Keratinocyte (primary cell): ENCODE measurements at regions not wholly inside any gene's neighbourhood (a gene's known extent, or its start where the extent isn't known, plus 50 kb on each side); places are given as distances from the start of the nearest gene placed in this dataset.

Experiments
- DNase-seq: peaks from one replicate; pipeline ENCODE4 v3.0.0-alpha.2; 2011; ENCODE audit warnings: low read depth, missing footprints, low spot score
- FAIRE-seq: peaks from 2 replicates; lab custom pipeline; 2011; peaks lifted over from hg19 to GRCh38; lab: Jason Lieb, UNC
- H2AFZ ChIP-seq: 2 replicates; pipeline ENCODE4 v1.6.0; 2012; ENCODE audit warnings: low read length, control low read depth, inconsistent platforms; ENCODE audit not compliant: control insufficient read depth
- H3K27ac ChIP-seq: 2 replicates; pipeline ENCODE4 v1.5.1; 2011; ENCODE audit warnings: low read length; ENCODE audit not compliant: control insufficient read depth, insufficient read depth
- H3K27me3 ChIP-seq: 3 replicates; pipeline ENCODE4 v1.6.0; 2011; ENCODE audit warnings: low read length; ENCODE audit not compliant: control insufficient read depth, insufficient read depth; ENCODE audit errors: extremely low read depth
- H3K36me3 ChIP-seq, 2 experiments: 2 replicates in 1 of 2; 3 replicates in 1 of 2; pipeline ENCODE4 v1.5.1; 2011; ENCODE audit warnings: low read length in 2 of 2, mild to moderate bottlenecking in 1 of 2; ENCODE audit not compliant: control insufficient read depth in 2 of 2, insufficient read depth in 2 of 2; ENCODE audit errors: extremely low read depth in 1 of 2
- H3K4me1 ChIP-seq: 3 replicates; pipeline ENCODE4 v1.5.1; 2011; ENCODE audit warnings: low read length; ENCODE audit not compliant: control insufficient read depth, insufficient read depth; ENCODE audit errors: extremely low read depth
- H3K4me2 ChIP-seq: 3 replicates; pipeline ENCODE4 v1.6.0; 2011; ENCODE audit warnings: low read depth, low read length; ENCODE audit not compliant: control insufficient read depth, insufficient read depth; ENCODE audit errors: extremely low read depth
- H3K4me3 ChIP-seq, 3 experiments: fragments of 200-600 bp in 1 of 3; sonication (generic) in 1 of 3; 2 replicates in 2 of 3; 3 replicates in 1 of 3; pipeline ENCODE4 v1.5.1; 2011 to 2016; ENCODE audit warnings: low read length in 3 of 3, mild to moderate bottlenecking in 3 of 3, control low read depth in 2 of 3, inconsistent platforms in 1 of 3, low read depth in 1 of 3, mixed read lengths in 1 of 3, mixed run types in 1 of 3, moderate library complexity in 1 of 3; ENCODE audit not compliant: control insufficient read depth in 2 of 3, insufficient read depth in 2 of 3; ENCODE audit errors: extremely low read depth in 1 of 3
- H3K79me2 ChIP-seq: 2 replicates; pipeline ENCODE4 v1.6.0; 2012; ENCODE audit warnings: low read length; ENCODE audit not compliant: control insufficient read depth, insufficient read depth
- H3K9ac ChIP-seq: 3 replicates; pipeline ENCODE4 v1.6.0; 2011; ENCODE audit warnings: low read length; ENCODE audit not compliant: control insufficient read depth, insufficient read depth; ENCODE audit errors: extremely low read depth
- H3K9me1 ChIP-seq: 3 replicates; pipeline ENCODE4 v1.6.0; 2011; ENCODE audit warnings: low read length; ENCODE audit not compliant: control insufficient read depth, insufficient read depth; ENCODE audit errors: extremely low read depth
- H3K9me3 ChIP-seq: 2 replicates; pipeline ENCODE4 v1.5.1; 2012; ENCODE audit warnings: low read depth, low read length; ENCODE audit not compliant: control insufficient read depth
- H4K20me1 ChIP-seq: 3 replicates; pipeline ENCODE4 v1.6.0; 2011; ENCODE audit warnings: low read length; ENCODE audit not compliant: control insufficient read depth, insufficient read depth; ENCODE audit errors: extremely low read depth
- EZH2 ChIP-seq: IDR thresholded peaks from one replicate; pipeline ENCODE4 v1.6.1; 2012; ENCODE audit warnings: inconsistent platforms, mild to moderate bottlenecking, low read length, moderate library complexity
- dilution Hi-C: fragments of 300-500 bp; cut with MboI; formaldehyde crosslinking; loops from one replicate; pipeline ENCODE4 v1.7.0; 2020; ENCODE audit warnings: low sequenced_read_pairs; ENCODE audit not compliant: extremely low pct_ligation_motif_present
- TF ChIP-seq, protein P1 (sequence below), 3 experiments: IDR thresholded peaks in 1 of 3; conservative IDR thresholded peaks in 1 of 3; optimal IDR thresholded peaks in 1 of 3; 2 replicates in 2 of 3; 3 replicates in 1 of 3; pipeline versions ENCODE3 to v1.5.1; 2011; ENCODE audit warnings: low read length in 3 of 3, mild to moderate bottlenecking in 3 of 3, moderate library complexity in 2 of 3, control low read depth in 1 of 3, inconsistent platforms in 1 of 3; ENCODE audit not compliant: insufficient read depth in 2 of 3; ENCODE audit errors: extremely low read depth in 1 of 3

DNA sequence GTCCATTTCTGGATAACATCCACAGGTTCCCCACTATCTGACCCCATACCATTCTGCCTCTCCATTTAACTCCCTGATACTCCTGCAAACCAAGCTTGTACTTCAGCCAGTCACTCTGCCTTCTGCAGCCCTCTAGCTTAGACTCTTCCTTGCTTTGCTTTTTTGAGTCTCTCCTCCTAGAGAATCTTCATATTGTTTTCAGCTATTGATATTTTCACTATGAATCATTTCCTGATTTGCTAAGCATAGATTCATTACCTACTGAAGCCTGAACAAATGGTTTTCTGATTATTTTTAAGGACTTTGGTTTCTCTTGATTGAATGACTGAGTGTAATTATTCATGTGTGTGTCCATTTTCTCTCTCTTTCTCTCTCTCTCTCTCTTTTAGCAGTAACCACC, 2102.3 kb upstream of the CELF4 start:
- dilution Hi-C loops = no loop called here
- TF ChIP-seq, protein P1, sequence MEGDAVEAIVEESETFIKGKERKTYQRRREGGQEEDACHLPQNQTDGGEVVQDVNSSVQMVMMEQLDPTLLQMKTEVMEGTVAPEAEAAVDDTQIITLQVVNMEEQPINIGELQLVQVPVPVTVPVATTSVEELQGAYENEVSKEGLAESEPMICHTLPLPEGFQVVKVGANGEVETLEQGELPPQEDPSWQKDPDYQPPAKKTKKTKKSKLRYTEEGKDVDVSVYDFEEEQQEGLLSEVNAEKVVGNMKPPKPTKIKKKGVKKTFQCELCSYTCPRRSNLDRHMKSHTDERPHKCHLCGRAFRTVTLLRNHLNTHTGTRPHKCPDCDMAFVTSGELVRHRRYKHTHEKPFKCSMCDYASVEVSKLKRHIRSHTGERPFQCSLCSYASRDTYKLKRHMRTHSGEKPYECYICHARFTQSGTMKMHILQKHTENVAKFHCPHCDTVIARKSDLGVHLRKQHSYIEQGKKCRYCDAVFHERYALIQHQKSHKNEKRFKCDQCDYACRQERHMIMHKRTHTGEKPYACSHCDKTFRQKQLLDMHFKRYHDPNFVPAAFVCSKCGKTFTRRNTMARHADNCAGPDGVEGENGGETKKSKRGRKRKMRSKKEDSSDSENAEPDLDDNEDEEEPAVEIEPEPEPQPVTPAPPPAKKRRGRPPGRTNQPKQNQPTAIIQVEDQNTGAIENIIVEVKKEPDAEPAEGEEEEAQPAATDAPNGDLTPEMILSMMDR (optimal IDR thresholded peaks at IDR 0.05 in 1 of 3, IDR thresholded peaks at IDR 0.05 in 1 of 3, conservative IDR thresholded peaks at IDR 0.05 in 1 of 3; ENCODE audit: extremely low read depth in 1 of 3, insufficient read depth in 2 of 3, low read length in 3 of 3) = no peak
- no peak for TF ChIP-seq EZH2
- Histone ChIP-seq H3K4me1 (peaks cover 11% of the 10 kb centered on the region), H3K27me3 (no peaks in the 10 kb centered on the region), H3K4me3 (no peak overlapping the region), H3K9ac (no peak overlapping the region), H3K36me3 (no peaks in the 10 kb centered on the region), H3K4me2 (no peak overlapping the region), H4K20me1 (no peaks in the 10 kb centered on the region), H2AFZ (peak overlapping the region; percentile 31), H3K79me2 (no peaks in the 10 kb centered on the region), H3K27ac (no peak overlapping the region), H3K9me1 (no peaks in the 10 kb centered on the region), H3K9me3 (no peaks in the 10 kb centered on the region)
- DNase-seq = no peak
- peak; percentile 61 for FAIRE-seq

GRCh38 chr18:39666541-39666940, 2100.9 kb upstream of the CELF4 start:
- no peaks in the 10 kb centered on the region for H4K20me1 ChIP-seq
- TF ChIP-seq, protein P1 (optimal IDR thresholded peaks at IDR 0.05 in 1 of 3, IDR thresholded peaks at IDR 0.05 in 1 of 3, conservative IDR thresholded peaks at IDR 0.05 in 1 of 3; ENCODE audit: extremely low read depth in 1 of 3, insufficient read depth in 2 of 3, low read length in 3 of 3) = no peak
- TF ChIP-seq EZH2 = no peak
- H3K4me3 ChIP-seq = no peak overlapping the region
- H2AFZ ChIP-seq = no peak overlapping the region
- dilution Hi-C loops = no loop called here
- H3K4me2 ChIP-seq = no peak overlapping the region
- H3K4me1 ChIP-seq = peaks cover 16% of the 10 kb centered on the region
- FAIRE-seq (no peak), DNase-seq (no peak)
- H3K27me3 ChIP-seq = no peaks in the 10 kb centered on the region
- no peaks in the 10 kb centered on the region for H3K9me3 ChIP-seq
- no peaks in the 10 kb centered on the region for H3K79me2 ChIP-seq
- H3K36me3 ChIP-seq = no peaks in the 10 kb centered on the region
- H3K27ac ChIP-seq = no peak overlapping the region
- no peak overlapping the region for H3K9ac ChIP-seq
- H3K9me1 ChIP-seq = no peaks in the 10 kb centered on the region
